ENCODE measurements at regions not wholly inside any gene's neighbourhood (a gene's known extent, or its start where the extent isn't known, plus 50 kb on each side); places are given as distances from the start of the nearest gene placed in this dataset.

- Mint-ChIP-seq H3K27ac (peak overlapping the region; percentile 52), H3K4me3 (no peak overlapping the region), H3K27me3 (ENCODE audit: insufficient read depth) (no peaks in the 10 kb centered on the region), H3K9me3 (peaks cover 35% of the 10 kb centered on the region), H3K4me1 (peaks cover 17% of the 10 kb centered on the region), H3K36me3 (ENCODE audit: low read depth) (no peaks in the 10 kb centered on the region)
- no peak for DNase-seq
- peak overlapping the region; percentile 56 for H3K4me3 ChIP-seq (ENCODE audit: low read length)
- peaks cover 37% of the 10 kb centered on the region for H3K9me3 ChIP-seq (ENCODE audit: control insufficient read depth, low read length)
- no peaks in the 10 kb centered on the region for H3K27me3 ChIP-seq (ENCODE audit: control insufficient read depth, insufficient read depth, low read length, poor library complexity, severe bottlenecking)
- TF ChIP-seq CTCF (conservative IDR thresholded peaks at IDR 0.05) = no peak
- H3K27ac ChIP-seq (ENCODE audit: low read depth, low read length) = no peak overlapping the region
- H3K36me3 ChIP-seq (ENCODE audit: control insufficient read depth, insufficient read depth, low read length) = no peaks in the 10 kb centered on the region
- no peaks in the 10 kb centered on the region for H3K4me1 ChIP-seq (ENCODE audit: control insufficient read depth, insufficient read depth, low read length)
- 73% methylated on average over 2 of the region's 2 CpGs; no CpG with 5 or more reads in 1 of the 2 experiments for WGBS, 2 experiments (ENCODE audit: insufficient coverage in 1 of 2, insufficient read length in 1 of 2)
- no peak overlapping the region for H3K9ac ChIP-seq (ENCODE audit: extremely low read depth, low read length, poor library complexity, severe bottlenecking)
Observed at GRCh38 chr12:38399711-38400206, 83.2 kb downstream of the ALG10B start.

- H3K4me3 Mint-ChIP-seq = no peak overlapping the region
- H3K9me3 Mint-ChIP-seq = peaks cover 33% of the 10 kb centered on the region
- H3K27ac Mint-ChIP-seq = no peak overlapping the region
- no peaks in the 10 kb centered on the region for H3K4me1 ChIP-seq (ENCODE audit: control insufficient read depth, insufficient read depth, low read length)
- H3K27ac ChIP-seq (ENCODE audit: low read depth, low read length) = no peak overlapping the region
- no peak for TF ChIP-seq CTCF (conservative IDR thresholded peaks at IDR 0.05)
- H3K9me3 ChIP-seq (ENCODE audit: control insufficient read depth, low read length) = peaks cover 22% of the 10 kb centered on the region
- no peak for DNase-seq
- peaks cover 17% of the 10 kb centered on the region for H3K4me1 Mint-ChIP-seq
- H3K27me3 ChIP-seq (ENCODE audit: control insufficient read depth, insufficient read depth, low read length, poor library complexity, severe bottlenecking) = no peaks in the 10 kb centered on the region
- H3K4me3 ChIP-seq (ENCODE audit: low read length) = no peak overlapping the region
- H3K27me3 Mint-ChIP-seq (ENCODE audit: insufficient read depth) = no peaks in the 10 kb centered on the region
- H3K36me3 Mint-ChIP-seq (ENCODE audit: low read depth) = peaks cover 3% of the 10 kb centered on the region
- H3K9ac ChIP-seq (ENCODE audit: extremely low read depth, low read length, poor library complexity, severe bottlenecking) = no peak overlapping the region
- H3K36me3 ChIP-seq (ENCODE audit: control insufficient read depth, insufficient read depth, low read length) = no peaks in the 10 kb centered on the region
Observed at GRCh38 chr12:38402811-38403210, 86.2 kb downstream of the ALG10B start.

GRCh38 chr12:38409511-38409910, 92.9 kb downstream of the ALG10B start:
- TF ChIP-seq CTCF (conservative IDR thresholded peaks at IDR 0.05) = no peak
- H3K27me3 Mint-ChIP-seq (ENCODE audit: insufficient read depth) = no peaks in the 10 kb centered on the region
- no peak overlapping the region for H3K27ac Mint-ChIP-seq
- H3K4me1 Mint-ChIP-seq = peaks cover 5% of the 10 kb centered on the region
- H3K4me3 Mint-ChIP-seq = no peak overlapping the region
- Histone ChIP-seq H3K27ac (ENCODE audit: low read depth, low read length) (no peak overlapping the region), H3K27me3 (ENCODE audit: control insufficient read depth, insufficient read depth, low read length, poor library complexity, severe bottlenecking) (no peaks in the 10 kb centered on the region), H3K9me3 (ENCODE audit: control insufficient read depth, low read length) (peaks cover 8% of the 10 kb centered on the region), H3K36me3 (ENCODE audit: control insufficient read depth, insufficient read depth, low read length) (no peaks in the 10 kb centered on the region), H3K9ac (ENCODE audit: extremely low read depth, low read length, poor library complexity, severe bottlenecking) (no peak overlapping the region), H3K4me3 (ENCODE audit: low read length) (no peak overlapping the region), H3K4me1 (ENCODE audit: control insufficient read depth, insufficient read depth, low read length) (no peaks in the 10 kb centered on the region)
- no peak for DNase-seq
- H3K36me3 Mint-ChIP-seq (ENCODE audit: low read depth) = peaks cover 3% of the 10 kb centered on the region
- 86% methylated on average over 1 of the region's 1 CpG; no CpG with 5 or more reads in 1 of the 2 experiments for WGBS, 2 experiments (ENCODE audit: insufficient coverage in 1 of 2, insufficient read length in 1 of 2)
- H3K9me3 Mint-ChIP-seq = peaks cover 13% of the 10 kb centered on the region

Measured in endodermal cell (in vitro differentiated cells).